Lung (tissue), 11 donors: ENCODE measurements at regions not wholly inside any gene's neighbourhood (a gene's known extent, or its start where the extent isn't known, plus 50 kb on each side); places are given as distances from the start of the nearest gene placed in this dataset.
A peak's percentile ranks its signal among the peaks of the same experiment; 100 is the strongest.

Experiments
- ATAC-seq: fragments of 200-7000 bp; cut with Tn5 transposase; one replicate; pipeline ENCODE4 v1.9.1; 2020; ENCODE audit warnings: moderate number of reproducible peaks; ENCODE audit not compliant: insufficient read depth, low FRiP score
- DNase-seq, 3 donors: peaks; one replicate each; pipeline ENCODE4 v3.0.0-alpha.2; 2013 to 2017
- H3K27ac ChIP-seq, 2 donors: one replicate each; pipeline ENCODE4 v1.5.1; 2013; ENCODE audit warnings: mild to moderate bottlenecking in 2 of 2, moderate library complexity in 2 of 2, control low read depth in 1 of 2, inconsistent platforms in 1 of 2, low read depth in 1 of 2, low read length in 1 of 2
- H3K27me3 ChIP-seq, 3 donors: one replicate each; pipeline ENCODE4 v1.5.1; 2013; ENCODE audit warnings: low read length in 2 of 3; ENCODE audit not compliant: control insufficient read depth in 3 of 3, insufficient read depth in 3 of 3
- H3K36me3 ChIP-seq, 4 donors: one replicate each; pipeline ENCODE4 v1.5.1; 2013; ENCODE audit warnings: low read length in 4 of 4, mild to moderate bottlenecking in 1 of 4, moderate library complexity in 1 of 4; ENCODE audit not compliant: control insufficient read depth in 4 of 4, insufficient read depth in 4 of 4
- H3K4me1 ChIP-seq, 5 donors: one replicate each; pipeline ENCODE4 v1.5.1; 2013; ENCODE audit warnings: low read length in 5 of 5, mild to moderate bottlenecking in 2 of 5, moderate library complexity in 1 of 5; ENCODE audit not compliant: control insufficient read depth in 5 of 5, insufficient read depth in 5 of 5
- H3K4me3 ChIP-seq: one replicate; pipeline ENCODE4 v1.5.1; 2013; ENCODE audit warnings: mild to moderate bottlenecking, control low read depth, moderate library complexity
- H3K9ac ChIP-seq, 2 donors: one replicate each; pipeline ENCODE4 v1.5.1; 2013; ENCODE audit warnings: low read length in 2 of 2, control low read depth in 1 of 2; ENCODE audit not compliant: insufficient read depth in 1 of 2
- H3K9me3 ChIP-seq, 4 donors: one replicate each; pipeline ENCODE4 v1.5.1; 2013; ENCODE audit warnings: low read length in 3 of 4, mild to moderate bottlenecking in 1 of 4, moderate library complexity in 1 of 4; ENCODE audit not compliant: control insufficient read depth in 4 of 4, insufficient read depth in 3 of 4
- CTCF ChIP-seq: IDR thresholded peaks from 2 replicates; pipeline ENCODE4 v1.5.1; 2012; ENCODE audit warnings: mild to moderate bottlenecking; ENCODE audit errors: control extremely low read depth, extremely low read depth
- WGBS, 2 donors: extraction: QIAGEN DNeasy Blood & Tissue Kit; methylation state at CpG; one replicate each; pipeline ENCODE4 v1.1.7; 2013; 5-methylcytosine and 5-hydroxymethylcytosine counted together
- donor health status: control.
- donor health status: control.
- donor health status: Bipolar disorder and iron deficiency.
- donor health status: healthy.
- donor health status: DM: yes; HTN: yes; CAD: no.

- Histone ChIP-seq H3K36me3 (no peaks in the 10 kb centered on the region), H3K27me3 (no peaks in the 10 kb centered on the region), H3K27ac (no peak overlapping the region), H3K4me3 (no peak overlapping the region), H3K9ac (no peak overlapping the region), H3K9me3 (no peaks in the 10 kb centered on the region), H3K4me1 (peaks cover 0 to 8% (median 4%) of the 10 kb centered on the region in 5 donors)
- ATAC-seq (no peak), DNase-seq (no peak)
- no peak for TF ChIP-seq CTCF
- 73 to 75% methylated on average over 4 of the region's 4 CpGs for WGBS, 2 donors
Observed at GRCh38 chr12:75782069-75782581, 249.5 kb downstream of the PHLDA1 start.

GRCh38 chr12:75781532-75782046 lies 250.0 kb downstream of the PHLDA1 start:
- Histone ChIP-seq H3K4me3 (no peak overlapping the region), H3K4me1 (peaks cover 0 to 8% (median 4%) of the 10 kb centered on the region in 5 donors), H3K9me3 (no peaks in the 10 kb centered on the region), H3K36me3 (no peaks in the 10 kb centered on the region), H3K27me3 (no peaks in the 10 kb centered on the region), H3K9ac (no peak overlapping the region), H3K27ac (no peak overlapping the region)
- WGBS, 2 donors: 51 to 62% methylated on average over 2 of the region's 2 CpGs
- TF ChIP-seq CTCF: no peak
- DNase-seq (peak in 2 of 3 donors; percentile 38 to 52), ATAC-seq (no peak)

- Histone ChIP-seq H3K27me3 (no peaks in the 10 kb centered on the region), H3K27ac (no peak overlapping the region), H3K9ac (no peak overlapping the region), H3K4me1 (peaks cover 0 to 8% (median 4%) of the 10 kb centered on the region in 5 donors), H3K36me3 (no peaks in the 10 kb centered on the region), H3K9me3 (no peaks in the 10 kb centered on the region), H3K4me3 (no peak overlapping the region)
- ATAC-seq: no peak
- peak in 2 of 3 donors; percentile 26 for DNase-seq
- 76 to 81% methylated on average over 5 of the region's 5 CpGs for WGBS, 2 donors
- TF ChIP-seq CTCF: no peak
Observed at GRCh38 chr12:75779891-75780496, 251.6 kb downstream of the PHLDA1 start.
